Natural killer cell treated with Interleukin-12 subunit alpha and Interleukin-12 subunit beta and Interleukin-15 and Interleukin-18, amount 100 ng/mL, for 72 hours (primary cell): ENCODE measurements at regions not wholly inside any gene's neighbourhood (a gene's known extent, or its start where the extent isn't known, plus 50 kb on each side); places are given as distances from the start of the nearest gene placed in this dataset.

ENCODE experiments used
- ATAC-seq, 2 donors: fragments of 150-1000 bp; cut with Tn5 transposase in 1 of 2; sonication (Bioruptor Pico), chemical (Tn5 transposase) in 1 of 2; 2 replicates each; pipeline ENCODE4 v1.10.0; 2021
- DNase-seq: peaks from one replicate; pipeline ENCODE4 v3.0.0; 2022; ENCODE audit warnings: low spot score
- H3K27ac Mint-ChIP-seq, 2 donors: 1 replicate in 1 of 2; 2 replicates in 1 of 2; pipeline ENCODE4 v1.8.0; 2022; ENCODE audit warnings: mixed read lengths in 2 of 2, mild to moderate bottlenecking in 1 of 2, moderate library complexity in 1 of 2
- H3K27me3 Mint-ChIP-seq, 2 donors: 1 replicate in 1 of 2; 2 replicates in 1 of 2; pipeline ENCODE4 v1.8.0; 2022; ENCODE audit warnings: mixed read lengths in 2 of 2
- H3K36me3 Mint-ChIP-seq: one replicate; pipeline ENCODE4 v1.8.0; 2022; ENCODE audit warnings: mixed read lengths
- H3K4me1 Mint-ChIP-seq, 2 donors: 1 replicate in 1 of 2; 2 replicates in 1 of 2; pipeline ENCODE4 v1.8.0; 2022; ENCODE audit warnings: low read depth in 2 of 2, mixed read lengths in 2 of 2, mild to moderate bottlenecking in 1 of 2
- H3K4me3 Mint-ChIP-seq: one replicate; pipeline ENCODE4 v1.8.0; 2022; ENCODE audit warnings: mixed read lengths
- H3K9me3 Mint-ChIP-seq: 2 replicates; pipeline ENCODE4 v1.8.0; 2022; ENCODE audit warnings: mixed read lengths

GRCh38 chr6:141562186-141562811, 570.4 kb upstream of the GJE1 start:
- ATAC-seq (peak; percentile 41 to 43), DNase-seq (no peak)
- Mint-ChIP-seq H3K9me3 (no peaks in the 10 kb centered on the region), H3K4me1 (peaks cover 10 to 13% of the 10 kb centered on the region in 2 donors), H3K27me3 (no peaks in the 10 kb centered on the region), H3K4me3 (peak overlapping the region; percentile 85), H3K27ac (peak overlapping the region; percentile 38 to 84), H3K36me3 (no peaks in the 10 kb centered on the region)

- Mint-ChIP-seq H3K27me3 (no peaks in the 10 kb centered on the region), H3K9me3 (no peaks in the 10 kb centered on the region), H3K4me3 (no peak overlapping the region), H3K4me1 (peaks cover 10 to 13% of the 10 kb centered on the region in 2 donors), H3K36me3 (no peaks in the 10 kb centered on the region), H3K27ac (no peak overlapping the region)
- ATAC-seq, result no peak
- no peak for DNase-seq
Observed at GRCh38 chr6:141561154-141561553, 571.6 kb upstream of the GJE1 start.

DNA sequence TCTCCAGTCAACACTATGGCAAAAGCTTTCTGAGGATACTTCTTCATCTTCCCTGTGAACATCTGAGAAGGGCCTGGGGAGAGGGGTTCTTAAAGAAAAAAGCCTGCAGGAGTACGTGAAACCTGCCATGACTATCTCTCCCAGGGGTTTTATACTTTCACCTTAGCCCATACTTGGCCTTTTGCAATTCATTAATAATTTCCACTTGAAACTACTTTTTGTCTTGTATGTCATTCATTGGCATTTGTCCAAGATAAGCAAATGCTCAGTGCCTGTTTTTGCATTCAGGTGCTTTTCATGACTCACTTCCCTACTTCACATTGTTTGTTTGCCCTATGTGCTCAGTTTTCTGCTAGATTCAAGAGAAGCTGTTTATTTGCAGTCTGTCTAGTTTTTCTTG, 580.3 kb upstream of the GJE1 start:
- no peak overlapping the region for H3K27ac Mint-ChIP-seq
- H3K36me3 Mint-ChIP-seq, result peaks cover 18% of the 10 kb centered on the region
- no peak for ATAC-seq
- H3K9me3 Mint-ChIP-seq, result peaks cover 7% of the 10 kb centered on the region
- peaks cover 0 to 3% of the 10 kb centered on the region in 2 donors for H3K4me1 Mint-ChIP-seq
- no peak overlapping the region for H3K4me3 Mint-ChIP-seq
- H3K27me3 Mint-ChIP-seq, result no peaks in the 10 kb centered on the region
- no peak for DNase-seq

- H3K4me3 Mint-ChIP-seq, result no peak overlapping the region
- H3K4me1 Mint-ChIP-seq, result peaks cover 0 to 3% of the 10 kb centered on the region in 2 donors
- DNase-seq (no peak), ATAC-seq (no peak)
- H3K36me3 Mint-ChIP-seq, result peaks cover 18% of the 10 kb centered on the region
- peaks cover under 1 to 2% of the 10 kb centered on the region in 2 donors for H3K27me3 Mint-ChIP-seq
- peaks cover 7% of the 10 kb centered on the region for H3K9me3 Mint-ChIP-seq
- H3K27ac Mint-ChIP-seq, result no peak overlapping the region
Observed at GRCh38 chr6:141552031-141552430, 580.7 kb upstream of the GJE1 start.

DNA sequence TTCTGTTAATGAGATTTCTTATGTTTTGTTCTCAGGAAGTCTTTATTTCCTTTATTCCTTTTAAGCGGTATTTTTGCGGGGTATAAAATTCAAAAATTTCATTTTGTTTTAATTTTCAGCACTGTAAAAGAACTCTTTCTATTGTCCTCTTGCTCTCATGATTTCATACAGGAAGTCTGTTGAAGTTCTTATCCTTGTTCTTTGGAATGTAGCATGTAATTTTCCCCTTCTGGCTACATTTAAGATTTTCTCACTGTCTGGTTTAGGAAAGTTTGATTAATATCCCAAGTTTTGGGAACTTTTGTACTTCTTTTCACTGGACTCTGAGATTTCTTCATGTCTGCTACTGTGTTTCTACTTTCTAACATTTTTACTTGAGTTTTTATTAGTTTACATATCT, 581.4 kb upstream of the GJE1 start:
- Mint-ChIP-seq H3K36me3 (peaks cover 18% of the 10 kb centered on the region), H3K4me1 (peaks cover 0 to 3% of the 10 kb centered on the region in 2 donors), H3K4me3 (no peak overlapping the region), H3K27me3 (peaks cover 2 to 8% of the 10 kb centered on the region in 2 donors), H3K27ac (no peak overlapping the region), H3K9me3 (peaks cover 7% of the 10 kb centered on the region)
- DNase-seq, result no peak
- ATAC-seq, result no peak

DNA sequence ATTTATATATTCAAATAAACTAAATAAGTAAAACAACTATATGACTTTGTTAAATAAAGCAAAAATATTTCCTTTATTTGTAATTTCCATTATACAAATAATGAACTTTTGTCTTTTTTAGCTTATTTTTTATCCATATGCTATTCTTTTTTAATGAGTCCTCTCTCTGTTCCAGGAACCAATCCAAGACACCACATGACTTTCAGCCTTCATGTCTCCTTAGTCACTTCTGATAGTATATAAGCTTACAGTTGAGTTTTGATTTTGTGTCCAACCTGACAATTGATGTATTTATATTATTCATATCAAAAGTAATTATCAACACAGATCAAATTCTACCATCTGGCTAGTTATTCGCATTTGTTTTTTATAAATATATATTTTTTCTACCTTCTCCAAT, 582.3 kb upstream of the GJE1 start:
- no peak overlapping the region for H3K4me3 Mint-ChIP-seq
- H3K36me3 Mint-ChIP-seq, result peaks cover 18% of the 10 kb centered on the region
- no peak for DNase-seq
- ATAC-seq, result no peak
- H3K27me3 Mint-ChIP-seq, result peaks cover 2 to 8% of the 10 kb centered on the region in 2 donors
- no peak overlapping the region for H3K27ac Mint-ChIP-seq
- peaks cover 0 to 3% of the 10 kb centered on the region in 2 donors for H3K4me1 Mint-ChIP-seq
- peaks cover 7% of the 10 kb centered on the region for H3K9me3 Mint-ChIP-seq

DNA sequence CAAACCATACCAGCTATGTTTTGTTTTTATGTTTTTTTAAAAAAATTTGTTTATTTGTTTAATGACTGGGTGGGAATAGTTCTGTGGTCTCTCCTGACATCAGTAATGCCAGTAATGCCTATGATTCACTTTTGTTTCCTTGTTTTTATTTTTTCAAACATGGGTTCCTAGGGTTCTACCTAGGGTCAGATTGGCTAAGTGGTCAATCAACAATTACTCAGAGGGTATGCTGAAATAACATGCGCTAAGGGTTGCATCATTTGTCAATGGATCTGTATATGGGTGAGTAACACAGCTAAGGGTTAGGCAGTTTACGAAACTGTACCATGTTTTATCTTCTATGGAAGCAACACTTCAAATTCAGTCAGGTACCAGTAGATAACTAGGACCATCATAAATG, 583.8 kb upstream of the GJE1 start:
- no peak for ATAC-seq

DNA sequence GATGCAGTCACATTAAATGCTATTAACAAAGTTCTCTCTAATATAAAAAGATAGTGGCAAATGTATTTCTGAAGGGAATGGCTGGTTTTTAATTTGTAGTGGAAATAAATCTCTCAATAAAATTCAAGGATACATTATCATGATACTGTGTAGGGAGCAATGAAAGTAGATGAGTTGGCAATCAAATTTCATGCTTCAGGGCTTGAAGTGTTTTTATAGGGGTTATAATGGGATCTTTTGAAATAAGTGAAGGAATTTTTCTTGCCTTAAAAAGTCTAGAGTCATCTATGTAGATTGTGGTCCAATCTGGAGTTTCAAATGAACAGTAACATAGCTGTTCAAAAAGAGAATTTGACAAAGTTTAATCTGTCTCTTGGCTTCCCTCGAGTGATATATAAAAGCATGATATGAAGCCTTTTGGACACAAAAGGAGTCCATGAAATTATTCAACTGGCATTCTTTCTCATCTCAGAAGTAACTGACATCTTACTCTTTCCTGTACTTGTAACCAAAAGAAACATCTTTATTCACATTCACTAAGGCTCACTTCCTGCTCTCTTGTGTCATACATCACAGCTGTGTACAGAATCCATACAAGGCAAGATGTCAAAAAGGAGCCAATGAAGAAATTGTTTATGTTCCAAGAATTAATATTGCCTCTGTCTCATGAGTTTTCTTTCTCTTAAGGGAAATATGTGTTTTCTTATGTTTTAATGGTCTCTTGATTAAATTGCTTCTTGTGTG, 591.0 kb upstream of the GJE1 start:
- H3K4me1 Mint-ChIP-seq, result no peaks in the 10 kb centered on the region
- DNase-seq (no peak), ATAC-seq (peak in 1 of 2 donors; percentile 36)
- no peaks in the 10 kb centered on the region for H3K36me3 Mint-ChIP-seq
- no peak overlapping the region for H3K4me3 Mint-ChIP-seq
- no peaks in the 10 kb centered on the region for H3K9me3 Mint-ChIP-seq
- H3K27ac Mint-ChIP-seq, result no peak overlapping the region
- H3K27me3 Mint-ChIP-seq, result peaks cover 0 to 3% of the 10 kb centered on the region in 2 donors

More for the DNA sequence above, 583.8 kb upstream of the GJE1 start:
- peaks cover 2 to 8% of the 10 kb centered on the region in 2 donors for H3K27me3 Mint-ChIP-seq
- no peak overlapping the region for H3K4me3 Mint-ChIP-seq
- H3K9me3 Mint-ChIP-seq, result peaks cover 7% of the 10 kb centered on the region
- H3K36me3 Mint-ChIP-seq, result peaks cover 18% of the 10 kb centered on the region
- no peak for DNase-seq
- H3K4me1 Mint-ChIP-seq, result peaks cover 0 to 3% of the 10 kb centered on the region in 2 donors
- H3K27ac Mint-ChIP-seq, result no peak overlapping the region

DNA sequence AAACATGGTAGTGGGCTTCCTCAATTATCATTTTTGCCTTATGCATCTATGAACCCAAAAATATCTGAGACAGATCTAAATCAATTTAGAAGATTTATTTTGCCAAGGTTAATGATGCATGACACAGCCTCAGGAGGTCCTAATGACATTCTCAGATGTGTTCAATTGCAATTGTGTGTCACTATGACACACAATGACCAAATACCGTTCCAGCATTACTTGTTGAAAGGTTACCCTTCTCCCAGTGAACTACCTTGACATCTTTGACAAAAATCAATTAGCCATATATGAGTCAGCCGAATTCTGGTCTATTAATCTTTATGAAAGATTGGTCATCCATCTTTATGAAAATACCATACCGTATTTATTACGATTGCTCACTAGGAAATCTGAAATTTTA, 592.5 kb upstream of the GJE1 start:
- no peak overlapping the region for H3K4me3 Mint-ChIP-seq
- no peaks in the 10 kb centered on the region for H3K4me1 Mint-ChIP-seq
- no peaks in the 10 kb centered on the region for H3K9me3 Mint-ChIP-seq
- no peak overlapping the region for H3K27ac Mint-ChIP-seq
- H3K27me3 Mint-ChIP-seq, result no peaks in the 10 kb centered on the region
- DNase-seq (no peak), ATAC-seq (no peak)
- no peaks in the 10 kb centered on the region for H3K36me3 Mint-ChIP-seq

GRCh38 chr6:141539617-141540016, 593.1 kb upstream of the GJE1 start:
- no peak overlapping the region for H3K27ac Mint-ChIP-seq
- H3K36me3 Mint-ChIP-seq, result no peaks in the 10 kb centered on the region
- H3K4me1 Mint-ChIP-seq, result no peaks in the 10 kb centered on the region
- no peak for ATAC-seq
- no peak for DNase-seq
- no peaks in the 10 kb centered on the region for H3K9me3 Mint-ChIP-seq
- no peak overlapping the region for H3K4me3 Mint-ChIP-seq
- H3K27me3 Mint-ChIP-seq, result no peaks in the 10 kb centered on the region

GRCh38 chr6:141532211-141532610, 600.5 kb upstream of the GJE1 start:
- H3K4me1 Mint-ChIP-seq, result no peaks in the 10 kb centered on the region
- no peak overlapping the region for H3K27ac Mint-ChIP-seq
- ATAC-seq (peak in 1 of 2 donors; percentile 36), DNase-seq (no peak)
- no peaks in the 10 kb centered on the region for H3K36me3 Mint-ChIP-seq
- H3K27me3 Mint-ChIP-seq, result no peaks in the 10 kb centered on the region
- H3K4me3 Mint-ChIP-seq, result no peak overlapping the region
- H3K9me3 Mint-ChIP-seq, result no peaks in the 10 kb centered on the region

- Mint-ChIP-seq H3K4me1 (no peaks in the 10 kb centered on the region), H3K4me3 (no peak overlapping the region), H3K9me3 (no peaks in the 10 kb centered on the region), H3K27me3 (no peaks in the 10 kb centered on the region), H3K27ac (no peak overlapping the region), H3K36me3 (no peaks in the 10 kb centered on the region)
- peak in 1 of 2 donors; percentile 48 for ATAC-seq
- no peak for DNase-seq
Observed at GRCh38 chr6:141531040-141531439, 601.7 kb upstream of the GJE1 start.

GRCh38 chr6:141528596-141528995, 604.1 kb upstream of the GJE1 start:
- Mint-ChIP-seq H3K9me3 (no peaks in the 10 kb centered on the region), H3K27ac (no peak overlapping the region), H3K36me3 (no peaks in the 10 kb centered on the region), H3K4me3 (no peak overlapping the region), H3K27me3 (no peaks in the 10 kb centered on the region), H3K4me1 (no peaks in the 10 kb centered on the region)
- ATAC-seq (no peak), DNase-seq (no peak)

GRCh38 chr6:141526985-141527384, 605.7 kb upstream of the GJE1 start:
- Mint-ChIP-seq H3K4me1 (no peaks in the 10 kb centered on the region), H3K36me3 (no peaks in the 10 kb centered on the region), H3K27ac (no peak overlapping the region), H3K4me3 (no peak overlapping the region), H3K9me3 (no peaks in the 10 kb centered on the region), H3K27me3 (no peaks in the 10 kb centered on the region)
- no peak for ATAC-seq
- DNase-seq, result no peak
